GM21367 (cell line): ENCODE measurements at regions not wholly inside any gene's neighbourhood (a gene's known extent, or its start where the extent isn't known, plus 50 kb on each side); places are given as distances from the start of the nearest gene placed in this dataset.
"Not testable (repeated sequence)": the region's sequence is repeated elsewhere in the genome, so short reads cannot be mapped to it uniquely, and the experiment has no call there.

Experiments
- ATAC-seq: cut with Tn5 transposase; IDR thresholded peaks from one replicate; pipeline ENCODE4 v1.9.1; 2021; ENCODE audit not compliant: unreplicated experiment

GRCh38 chr3:124133366-124133940, 141.5 kb upstream of the ROPN1 start:
- no peak for ATAC-seq

- no peak for ATAC-seq
Measured at GRCh38 chr3:124137216-124137615, 145.3 kb upstream of the ROPN1 start.

- ATAC-seq = no peak
Measured at GRCh38 chr3:124138148-124138547, 146.2 kb upstream of the ROPN1 start.

GRCh38 chr3:124140746-124141145, 148.8 kb upstream of the ROPN1 start:
- no peak for ATAC-seq

- ATAC-seq = no peak
Measured at GRCh38 chr3:124142389-124142970, 150.6 kb upstream of the ROPN1 start.

- ATAC-seq = no peak
Measured at GRCh38 chr3:124143047-124143446, 151.1 kb upstream of the ROPN1 start.

- no peak for ATAC-seq
Measured at GRCh38 chr3:124144035-124144814, 152.3 kb upstream of the ROPN1 start.

- no peak for ATAC-seq
Measured at GRCh38 chr3:124147429-124147828, 155.5 kb upstream of the ROPN1 start.

- no peak for ATAC-seq
Measured at GRCh38 chr3:124147946-124148345, 156.0 kb upstream of the ROPN1 start.

- ATAC-seq = no peak
Measured at GRCh38 chr3:124149081-124149480, 157.2 kb upstream of the ROPN1 start.

GRCh38 chr3:124149771-124150170, 157.8 kb upstream of the ROPN1 start:
- ATAC-seq = no peak

- not testable (repeated sequence) for ATAC-seq
Measured at GRCh38 chr3:124152891-124153290, 161.0 kb upstream of the ROPN1 start.

- no peak for ATAC-seq
Measured at GRCh38 chr3:124156866-124157712, 165.2 kb upstream of the ROPN1 start.

GRCh38 chr3:124157748-124158147, 165.8 kb upstream of the ROPN1 start:
- no peak for ATAC-seq

- no peak for ATAC-seq
Measured at GRCh38 chr3:124158168-124158881, 166.4 kb upstream of the ROPN1 start.

- ATAC-seq = no peak
Measured at GRCh38 chr3:124161448-124161847, 169.5 kb upstream of the ROPN1 start.

- ATAC-seq = no peak
Measured at GRCh38 chr3:124163689-124164088, 171.8 kb upstream of the ROPN1 start.

- no peak for ATAC-seq
Measured at GRCh38 chr3:124168271-124168670, 176.3 kb upstream of the ROPN1 start.

- no peak for ATAC-seq
Measured at GRCh38 chr3:124172283-124172682, 180.4 kb upstream of the ROPN1 start.

GRCh38 chr3:124172816-124173215, 180.9 kb upstream of the ROPN1 start:
- ATAC-seq = no peak

GRCh38 chr3:124174476-124174875, 182.6 kb upstream of the ROPN1 start:
- no peak for ATAC-seq
